ENCODE measurements at regions not wholly inside any gene's neighbourhood (a gene's known extent, or its start where the extent isn't known, plus 50 kb on each side); places are given as distances from the start of the nearest gene placed in this dataset.

GRCh38 chr2:144333143-144333555 is 186.8 kb downstream of the ZEB2 start:
- no peak for DNase-seq

DNA sequence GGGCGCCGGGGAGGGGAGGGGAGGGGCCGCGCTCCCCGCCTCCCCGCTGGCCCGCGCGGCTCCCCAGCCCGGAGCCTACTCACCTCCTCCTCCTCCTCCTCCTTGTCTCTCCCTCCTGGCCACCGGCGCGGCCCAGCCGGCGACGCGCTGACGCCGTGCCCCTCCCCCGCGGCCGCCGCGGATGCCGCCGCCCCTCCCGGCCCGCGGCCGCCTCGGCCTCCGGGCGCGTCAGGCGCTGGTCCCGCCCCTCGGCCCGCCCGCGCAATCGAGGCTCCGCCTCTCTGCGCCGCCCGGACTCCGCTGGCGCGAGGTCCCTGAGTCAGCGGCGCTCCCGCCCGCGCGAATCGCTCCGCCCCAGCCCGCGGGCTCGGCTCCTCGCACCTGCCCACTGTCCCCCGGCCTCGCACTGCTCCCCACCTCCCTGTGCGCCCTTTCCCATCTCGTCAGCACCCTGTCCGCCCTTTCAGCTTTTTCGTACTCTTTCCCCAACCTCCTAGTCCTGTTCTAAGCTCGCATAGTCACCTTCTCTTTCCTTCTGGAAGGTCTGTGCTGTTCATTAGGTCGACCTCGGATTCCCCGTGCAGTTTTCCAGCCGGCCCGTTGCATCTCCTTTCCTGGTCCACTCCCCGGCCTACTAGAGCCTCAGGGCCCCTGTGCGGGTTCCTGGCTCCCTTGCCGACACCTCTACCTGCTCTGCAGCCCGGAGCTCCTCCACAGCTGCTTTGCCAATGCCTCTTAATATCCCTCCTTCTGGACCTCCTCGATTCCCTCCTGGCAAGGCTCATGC is 187.4 kb downstream of the ZEB2 start:
- DNase-seq = peak; percentile 74

DNA sequence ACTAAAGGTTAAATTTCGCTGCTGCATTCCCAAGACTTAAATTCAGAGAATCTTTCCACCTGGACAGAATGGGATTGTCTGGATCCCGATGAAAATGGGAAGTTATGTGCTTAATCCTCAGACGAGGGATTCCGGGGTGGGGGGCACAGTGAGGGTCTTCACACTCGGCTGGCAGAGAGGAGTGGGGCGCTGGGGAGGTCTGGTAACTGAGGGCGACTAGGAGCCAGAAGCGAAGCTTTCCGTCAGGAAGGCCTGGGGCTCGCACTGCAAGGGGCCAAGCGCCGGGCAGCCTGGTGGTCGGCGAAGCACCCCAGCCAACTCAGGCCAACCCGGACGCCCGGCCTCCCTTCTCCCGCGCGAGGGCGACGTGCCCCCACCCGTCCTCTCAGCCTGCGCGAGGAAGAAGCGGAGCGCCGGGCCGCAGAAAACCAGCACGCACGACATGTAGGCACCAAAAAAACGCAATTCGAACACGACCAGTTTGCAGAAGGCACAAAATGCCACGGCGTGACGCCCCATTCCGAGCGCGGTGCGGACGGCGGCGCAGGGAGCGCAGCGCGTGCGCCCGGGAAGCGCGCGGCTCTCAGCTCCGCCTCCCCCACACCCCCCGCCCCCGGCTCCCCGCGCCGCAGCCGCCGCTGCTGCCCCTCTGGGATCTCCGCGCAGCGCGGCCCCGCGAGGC is 188.1 kb downstream of the ZEB2 start:
- peak; percentile 74 for DNase-seq

- DNase-seq = no peak
These were observed 188.8 kb downstream of the ZEB2 start for GRCh38 chr2:144330951-144331673.

DNA sequence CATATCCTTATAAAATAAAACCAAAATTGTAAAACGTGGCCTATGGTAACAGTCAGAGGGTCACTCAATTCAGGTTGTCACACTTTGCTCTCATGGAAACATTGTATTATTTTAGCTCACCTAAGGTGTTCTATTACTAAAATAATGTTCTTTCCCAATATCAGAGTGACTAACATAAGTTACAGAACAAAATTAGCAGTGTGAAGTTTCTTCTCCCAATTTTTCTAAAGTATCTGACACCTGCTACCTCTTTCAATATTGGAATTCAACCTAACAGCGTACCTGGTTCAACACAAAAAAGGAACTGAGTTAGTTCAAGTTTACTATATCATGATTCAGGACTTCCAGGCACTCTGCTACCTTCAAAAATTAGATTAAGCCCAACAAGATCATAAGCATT is 190.4 kb downstream of the ZEB2 start:
- DNase-seq = no peak

DNA sequence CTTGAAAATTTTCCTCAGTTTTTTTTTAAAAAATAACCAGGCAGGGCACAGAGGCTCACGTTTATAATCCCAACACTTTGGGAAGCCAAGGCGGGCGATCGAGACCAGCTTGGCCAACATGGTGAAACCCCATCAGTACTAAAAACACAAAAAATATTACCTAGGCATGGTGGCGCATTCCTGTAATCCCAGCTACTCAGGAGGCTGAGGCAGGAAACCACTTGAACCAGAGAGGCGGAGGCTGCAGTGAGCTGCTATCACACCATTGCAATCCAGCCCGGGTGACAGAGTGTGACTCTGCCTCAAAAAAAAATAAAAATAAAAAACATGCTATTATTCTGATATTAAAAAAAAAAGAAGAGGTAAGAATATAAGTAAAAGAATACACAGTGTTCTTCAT is 191.0 kb downstream of the ZEB2 start:
- no peak for DNase-seq

- DNase-seq = no peak
These were observed 193.1 kb downstream of the ZEB2 start for GRCh38 chr2:144326825-144327224.

DNA sequence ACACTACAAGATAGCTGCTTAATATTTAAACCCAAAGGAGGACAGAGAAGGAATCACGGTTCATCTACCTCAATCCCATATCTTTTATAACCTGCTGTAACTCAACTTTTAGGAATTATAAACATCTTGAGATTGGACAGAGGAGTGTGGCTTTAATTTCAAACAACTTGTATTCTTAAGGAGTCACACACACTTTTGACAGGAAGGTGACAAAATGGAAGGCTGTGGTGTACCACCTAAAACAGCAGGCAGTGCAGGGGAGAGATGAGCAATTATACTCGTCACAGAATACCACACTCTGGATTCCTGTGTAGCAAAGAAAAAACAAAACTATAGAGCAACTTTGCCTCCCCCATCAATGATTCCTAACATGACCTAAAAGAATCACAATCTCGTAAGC is 194.8 kb downstream of the ZEB2 start:
- no peak for DNase-seq

GRCh38 chr2:144324446-144325045 is 195.4 kb downstream of the ZEB2 start:
- no peak for DNase-seq

DNA sequence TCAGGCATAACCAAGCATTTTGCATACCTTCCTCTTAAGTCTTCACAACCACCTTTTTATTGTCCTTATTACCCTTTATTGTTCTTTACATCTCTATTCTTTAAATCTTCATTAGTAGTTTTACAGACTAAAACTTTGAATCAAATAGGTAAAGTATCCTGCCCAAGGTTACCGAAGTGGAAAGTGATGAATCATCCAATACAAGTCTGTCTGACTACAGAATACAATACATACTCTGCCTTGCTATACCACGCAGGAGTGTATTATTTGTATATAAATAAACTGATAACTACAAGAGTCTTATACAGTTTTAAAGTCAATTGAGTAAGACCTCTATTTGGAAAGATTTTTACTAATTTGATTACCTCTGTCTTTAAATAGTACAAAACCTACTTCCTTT is 196.0 kb downstream of the ZEB2 start:
- no peak for DNase-seq

- DNase-seq = no peak
These were observed 197.5 kb downstream of the ZEB2 start for GRCh38 chr2:144322379-144322778.

- DNase-seq = no peak
These were observed 199.4 kb downstream of the ZEB2 start for GRCh38 chr2:144320491-144320890.

DNA sequence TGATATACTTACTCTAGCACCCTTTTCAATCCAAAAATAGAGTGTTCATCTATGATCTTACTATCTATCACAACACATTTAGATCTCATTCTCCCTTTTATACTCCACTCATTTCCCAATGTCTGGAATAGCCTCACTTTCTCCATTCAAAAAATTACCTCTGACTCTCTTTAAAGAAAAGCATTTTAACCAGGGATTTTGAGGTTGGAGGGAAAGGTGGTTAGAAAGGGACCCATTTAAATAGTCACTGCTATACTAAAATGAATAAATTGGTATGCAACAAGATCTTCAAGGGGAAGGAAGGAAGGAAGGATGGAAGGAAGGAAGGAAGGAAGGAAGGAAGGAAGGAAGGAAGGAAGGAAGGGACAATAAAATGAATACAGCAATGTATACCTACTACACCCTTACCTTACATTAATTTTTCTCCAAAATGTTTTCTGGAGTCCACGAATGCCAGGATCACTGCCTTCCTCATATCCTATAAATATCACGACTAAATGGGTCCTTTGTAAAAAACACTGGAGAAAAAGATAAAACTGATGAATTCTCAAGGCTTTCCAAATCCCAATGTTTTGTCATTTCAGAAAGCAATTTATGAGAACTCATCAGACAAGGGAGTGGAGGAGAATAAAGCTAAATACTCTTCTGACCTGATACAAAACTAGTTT is 202.7 kb downstream of the ZEB2 start:
- no peak for DNase-seq

DNA sequence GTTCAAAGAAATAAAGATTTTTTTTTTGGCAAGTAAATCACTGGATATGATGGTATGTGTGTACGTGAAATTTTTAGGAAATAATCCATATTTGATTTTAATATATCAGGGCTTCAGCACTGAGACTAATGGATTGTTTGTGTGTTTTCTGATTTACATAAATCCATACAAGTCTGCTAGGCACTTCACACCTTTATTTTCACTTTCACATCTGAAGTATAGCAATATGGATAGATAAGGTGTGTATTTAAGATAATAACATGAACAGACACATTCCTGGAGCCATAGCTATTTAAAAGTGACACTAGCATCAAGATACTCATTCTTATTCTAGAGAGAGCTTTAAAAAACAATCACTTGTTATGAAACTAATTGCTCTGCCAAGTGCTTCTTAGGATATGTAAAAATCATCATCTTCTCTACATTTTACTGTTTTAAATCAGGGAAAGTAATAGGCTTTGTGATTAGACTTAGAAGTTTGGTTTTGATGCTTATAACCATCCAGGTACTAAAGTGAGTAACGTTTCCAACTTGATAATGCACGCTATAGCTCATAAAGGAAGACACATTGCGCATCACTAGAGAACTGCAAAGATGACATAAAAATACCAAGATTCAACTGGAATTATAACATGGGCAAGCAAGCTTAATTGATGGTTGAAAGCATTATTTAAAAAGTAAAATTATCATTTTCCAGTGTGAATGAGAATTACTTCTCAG is 208.9 kb downstream of the ZEB2 start:
- no peak for DNase-seq

GRCh38 chr2:144310484-144310883 is 209.4 kb downstream of the ZEB2 start:
- no peak for DNase-seq

GRCh38 chr2:144307711-144308110 is 212.2 kb downstream of the ZEB2 start:
- DNase-seq = no peak

DNA sequence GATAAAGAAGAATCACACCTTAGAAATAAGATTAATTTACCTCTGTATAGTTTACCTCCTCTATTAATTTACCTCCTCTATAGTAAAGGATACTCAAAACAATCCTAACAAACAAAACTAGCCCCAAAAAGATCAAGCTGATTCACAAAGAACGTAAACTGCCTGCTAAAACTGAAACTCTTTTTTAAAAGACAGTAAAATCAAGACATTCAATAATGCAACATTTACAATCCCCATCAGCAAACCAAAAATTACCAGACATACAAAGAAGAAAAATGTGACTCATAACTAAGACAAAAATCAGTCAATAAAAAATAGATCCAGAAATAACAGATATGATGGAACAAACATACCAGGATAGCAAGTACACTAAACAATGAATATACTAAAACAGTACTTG is 215.7 kb downstream of the ZEB2 start:
- DNase-seq = no peak

GRCh38 chr2:144300632-144301031 is 219.3 kb downstream of the ZEB2 start:
- no peak for DNase-seq

GRCh38 chr2:144290276-144290675 is 229.6 kb downstream of the ZEB2 start:
- no peak for DNase-seq

GRCh38 chr2:144288438-144288837 is 231.5 kb downstream of the ZEB2 start:
- DNase-seq = no peak

GRCh38 chr2:144285324-144285723 is 234.6 kb downstream of the ZEB2 start:
- DNase-seq = no peak

DNA sequence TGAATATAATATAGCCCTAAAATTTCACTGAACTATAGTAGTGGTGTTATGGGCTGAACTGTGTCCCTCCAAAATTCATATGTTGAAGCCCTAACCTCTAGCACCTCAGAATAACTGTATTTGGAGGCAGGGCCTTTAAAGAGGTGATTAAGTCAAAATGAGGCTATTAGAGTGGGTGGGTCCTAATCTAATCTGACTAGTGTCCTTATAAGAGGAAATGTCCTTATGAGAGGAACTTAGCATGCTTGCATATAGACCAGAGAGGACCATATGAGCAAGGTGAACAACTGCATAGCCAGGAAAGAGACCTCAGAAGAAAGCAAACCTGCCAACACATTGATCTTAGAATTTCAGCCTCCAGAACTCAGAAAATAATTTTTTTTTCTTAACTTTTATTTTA is 238.4 kb downstream of the ZEB2 start:
- no peak for DNase-seq
